HEK293T (cell line): ENCODE measurements at regions not wholly inside any gene's neighbourhood (a gene's known extent, or its start where the extent isn't known, plus 50 kb on each side); places are given as distances from the start of the nearest gene placed in this dataset.

Experiments
- BHLHE40 ChIP-seq: fragments of 450-650 bp; IDR thresholded peaks from 2 replicates; pipeline ENCODE4 v1.6.1; 2016; ENCODE audit warnings: mild to moderate bottlenecking, moderate library complexity, borderline replicate concordance
- CTBP1 ChIP-seq: fragments of 450-650 bp; IDR thresholded peaks from 2 replicates; pipeline ENCODE4 v1.6.1; 2016; ENCODE audit warnings: borderline replicate concordance
- ELF4 ChIP-seq: fragments of 450-650 bp; IDR thresholded peaks from 2 replicates; pipeline ENCODE4 v1.6.1; 2017; ENCODE audit warnings: antibody characterized with exemption
- FOXA1 ChIP-seq: fragments of 450-650 bp; IDR thresholded peaks from 2 replicates; pipeline ENCODE4 v1.6.1; 2016; ENCODE audit warnings: mild to moderate bottlenecking
- FOXK2 ChIP-seq: fragments of 450-650 bp; IDR thresholded peaks from 2 replicates; pipeline ENCODE4 v1.6.1; 2016; ENCODE audit warnings: mild to moderate bottlenecking
- FOXM1 ChIP-seq: fragments of 450-650 bp; IDR thresholded peaks from 2 replicates; pipeline ENCODE4 v1.6.1; 2017; ENCODE audit warnings: mild to moderate bottlenecking, borderline replicate concordance
- HDGF ChIP-seq: fragments of 450-650 bp; IDR thresholded peaks from 2 replicates; pipeline ENCODE4 v1.6.1; 2017; ENCODE audit warnings: antibody characterized with exemption, borderline replicate concordance
- L3MBTL2 ChIP-seq: fragments of 450-650 bp; conservative IDR thresholded peaks from 2 replicates; pipeline ENCODE4 v1.6.1; 2016; ENCODE audit warnings: mild to moderate bottlenecking
- NFRKB ChIP-seq: fragments of 450-650 bp; IDR thresholded peaks from 2 replicates; pipeline ENCODE4 v1.6.1; 2016; ENCODE audit warnings: mild to moderate bottlenecking, moderate library complexity
- PKNOX1 ChIP-seq: fragments of 450-650 bp; IDR thresholded peaks from 2 replicates; pipeline ENCODE4 v1.6.1; 2016
- SP1 ChIP-seq: fragments of 450-650 bp; IDR thresholded peaks from 2 replicates; pipeline ENCODE4 v1.6.1; 2017
- TARDBP ChIP-seq: fragments of 450-650 bp; IDR thresholded peaks from 2 replicates; pipeline ENCODE4 v1.6.1; 2016

GRCh38 chr1:189987509-189987908, 490.2 kb downstream of the BRINP3 start:
- TF ChIP-seq FOXM1: no peak
- TF ChIP-seq ELF4: no peak
- TF ChIP-seq SP1: no peak
- no peak for TF ChIP-seq FOXA1
- no peak for TF ChIP-seq PKNOX1
- no peak for TF ChIP-seq TARDBP
- no peak for TF ChIP-seq FOXK2
- TF ChIP-seq L3MBTL2: no peak
- no peak for TF ChIP-seq BHLHE40
- no peak for TF ChIP-seq HDGF
- no peak for TF ChIP-seq CTBP1
- no peak for TF ChIP-seq NFRKB
